ENCODE measurements at regions not wholly inside any gene's neighbourhood (a gene's known extent, or its start where the extent isn't known, plus 50 kb on each side); places are given as distances from the start of the nearest gene placed in this dataset.

DNA sequence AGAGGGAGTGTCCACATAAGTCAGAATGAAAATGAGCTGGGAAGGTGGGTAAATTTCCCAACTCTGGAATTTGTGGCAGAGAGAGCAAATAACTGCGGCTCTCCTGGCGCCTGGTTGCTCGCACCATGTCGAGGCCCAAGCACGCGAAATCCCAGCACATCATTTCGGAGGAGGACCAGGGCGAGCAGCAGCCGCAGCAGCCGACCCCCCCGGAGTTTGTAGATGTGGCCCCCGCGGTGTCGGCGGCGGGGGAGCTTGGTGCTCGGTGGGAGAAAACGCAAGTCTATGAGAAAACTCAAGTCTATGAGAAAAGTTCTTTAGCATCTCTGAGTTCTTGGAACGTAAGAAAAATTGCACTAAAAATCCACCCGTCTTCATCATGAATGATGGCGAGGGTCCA is 60.3 kb downstream of the ACTBL2 start:
- TF ChIP-seq, protein P1, sequence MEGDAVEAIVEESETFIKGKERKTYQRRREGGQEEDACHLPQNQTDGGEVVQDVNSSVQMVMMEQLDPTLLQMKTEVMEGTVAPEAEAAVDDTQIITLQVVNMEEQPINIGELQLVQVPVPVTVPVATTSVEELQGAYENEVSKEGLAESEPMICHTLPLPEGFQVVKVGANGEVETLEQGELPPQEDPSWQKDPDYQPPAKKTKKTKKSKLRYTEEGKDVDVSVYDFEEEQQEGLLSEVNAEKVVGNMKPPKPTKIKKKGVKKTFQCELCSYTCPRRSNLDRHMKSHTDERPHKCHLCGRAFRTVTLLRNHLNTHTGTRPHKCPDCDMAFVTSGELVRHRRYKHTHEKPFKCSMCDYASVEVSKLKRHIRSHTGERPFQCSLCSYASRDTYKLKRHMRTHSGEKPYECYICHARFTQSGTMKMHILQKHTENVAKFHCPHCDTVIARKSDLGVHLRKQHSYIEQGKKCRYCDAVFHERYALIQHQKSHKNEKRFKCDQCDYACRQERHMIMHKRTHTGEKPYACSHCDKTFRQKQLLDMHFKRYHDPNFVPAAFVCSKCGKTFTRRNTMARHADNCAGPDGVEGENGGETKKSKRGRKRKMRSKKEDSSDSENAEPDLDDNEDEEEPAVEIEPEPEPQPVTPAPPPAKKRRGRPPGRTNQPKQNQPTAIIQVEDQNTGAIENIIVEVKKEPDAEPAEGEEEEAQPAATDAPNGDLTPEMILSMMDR (conservative IDR thresholded peaks at IDR 0.05; ENCODE audit: low read length) = no peak
- TF ChIP-seq EZH2phosphoT487 (IDR thresholded peaks at IDR 0.05; ENCODE audit: borderline replicate concordance, low read depth, low read length) = no peak
